ENCODE measurements at regions not wholly inside any gene's neighbourhood (a gene's known extent, or its start where the extent isn't known, plus 50 kb on each side); places are given as distances from the start of the nearest gene placed in this dataset.

DNA sequence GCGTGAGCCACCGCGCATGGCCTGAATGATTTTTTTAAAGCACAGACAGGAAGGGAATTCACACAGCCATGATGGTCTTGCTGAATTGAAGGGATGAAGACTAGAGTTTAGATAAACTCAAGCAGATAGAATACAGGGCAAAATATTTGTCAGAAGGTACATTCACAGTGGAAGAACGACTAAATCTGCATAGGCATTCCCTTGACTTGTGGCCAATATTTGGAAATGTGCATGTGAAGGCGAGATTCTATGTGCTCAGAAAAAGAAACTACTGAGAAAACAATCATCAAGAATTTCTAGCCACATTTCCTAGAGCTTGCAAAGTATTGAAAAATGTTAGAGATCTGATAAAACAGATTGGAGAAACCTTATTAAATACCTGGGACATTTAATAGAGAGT is 1166.2 kb downstream of the DNAJB9 start:
- no peak for DNase-seq (ENCODE audit: low read depth in 1 of 2, low spot score in 1 of 2)

DNA sequence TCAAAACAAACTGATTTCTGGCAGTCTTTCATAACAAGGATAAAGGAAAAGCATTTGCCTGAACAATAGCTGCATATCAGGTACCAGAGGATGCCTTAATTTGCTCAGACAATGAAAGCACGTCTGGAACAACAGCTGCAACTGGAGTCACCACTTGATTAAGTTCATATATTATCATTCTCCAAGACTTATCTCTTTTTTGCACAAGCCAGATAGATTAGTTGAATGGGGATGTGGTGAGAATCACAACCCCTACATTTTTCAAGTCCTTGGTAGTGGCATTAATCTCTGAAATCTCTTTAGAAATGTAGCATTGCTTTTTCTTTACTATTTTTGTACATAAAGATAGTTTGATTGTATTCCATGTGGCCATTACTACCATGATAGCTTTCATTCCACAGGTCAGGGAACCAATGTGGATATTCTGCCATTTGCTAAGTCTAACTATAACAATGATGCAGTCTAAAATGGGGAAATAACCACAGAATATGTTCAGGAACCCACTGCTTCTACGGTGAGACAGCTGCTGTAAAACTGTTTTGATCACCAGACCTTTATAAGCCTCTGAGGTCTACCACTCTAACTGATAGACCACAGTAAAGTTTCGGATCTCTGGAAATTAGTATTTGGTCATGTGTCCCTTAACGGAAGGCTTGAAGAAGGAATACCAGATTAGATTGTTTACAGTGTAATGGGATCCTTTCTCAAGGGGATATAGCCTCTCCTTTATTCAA is 1176.2 kb downstream of the DNAJB9 start:
- TF ChIP-seq CTCF (IDR thresholded peaks at IDR 0.05; ENCODE audit: insufficient read depth, low read length) (no peak), GABPA (IDR thresholded peaks at IDR 0.05; ENCODE audit: low read depth) (no peak), POLR2AphosphoS5 (IDR thresholded peaks at IDR 0.05; ENCODE audit: low read depth) (no peak), SPI1 (IDR thresholded peaks at IDR 0.05; ENCODE audit: borderline replicate concordance, low read depth) (no peak)
- TF ChIP-seq, protein P1, sequence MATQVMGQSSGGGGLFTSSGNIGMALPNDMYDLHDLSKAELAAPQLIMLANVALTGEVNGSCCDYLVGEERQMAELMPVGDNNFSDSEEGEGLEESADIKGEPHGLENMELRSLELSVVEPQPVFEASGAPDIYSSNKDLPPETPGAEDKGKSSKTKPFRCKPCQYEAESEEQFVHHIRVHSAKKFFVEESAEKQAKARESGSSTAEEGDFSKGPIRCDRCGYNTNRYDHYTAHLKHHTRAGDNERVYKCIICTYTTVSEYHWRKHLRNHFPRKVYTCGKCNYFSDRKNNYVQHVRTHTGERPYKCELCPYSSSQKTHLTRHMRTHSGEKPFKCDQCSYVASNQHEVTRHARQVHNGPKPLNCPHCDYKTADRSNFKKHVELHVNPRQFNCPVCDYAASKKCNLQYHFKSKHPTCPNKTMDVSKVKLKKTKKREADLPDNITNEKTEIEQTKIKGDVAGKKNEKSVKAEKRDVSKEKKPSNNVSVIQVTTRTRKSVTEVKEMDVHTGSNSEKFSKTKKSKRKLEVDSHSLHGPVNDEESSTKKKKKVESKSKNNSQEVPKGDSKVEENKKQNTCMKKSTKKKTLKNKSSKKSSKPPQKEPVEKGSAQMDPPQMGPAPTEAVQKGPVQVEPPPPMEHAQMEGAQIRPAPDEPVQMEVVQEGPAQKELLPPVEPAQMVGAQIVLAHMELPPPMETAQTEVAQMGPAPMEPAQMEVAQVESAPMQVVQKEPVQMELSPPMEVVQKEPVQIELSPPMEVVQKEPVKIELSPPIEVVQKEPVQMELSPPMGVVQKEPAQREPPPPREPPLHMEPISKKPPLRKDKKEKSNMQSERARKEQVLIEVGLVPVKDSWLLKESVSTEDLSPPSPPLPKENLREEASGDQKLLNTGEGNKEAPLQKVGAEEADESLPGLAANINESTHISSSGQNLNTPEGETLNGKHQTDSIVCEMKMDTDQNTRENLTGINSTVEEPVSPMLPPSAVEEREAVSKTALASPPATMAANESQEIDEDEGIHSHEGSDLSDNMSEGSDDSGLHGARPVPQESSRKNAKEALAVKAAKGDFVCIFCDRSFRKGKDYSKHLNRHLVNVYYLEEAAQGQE (IDR thresholded peaks at IDR 0.05; ENCODE audit: insufficient replicate concordance, low read depth), result no peak
- Histone ChIP-seq H3K4me3 (replicated peaks; ENCODE audit: insufficient read depth, low read length) (no peak overlapping the region), H3K27me3 (ENCODE audit: insufficient read depth, poor library complexity, severe bottlenecking) (no peaks in the 10 kb centered on the region), H3K27ac (replicated peaks) (no peak overlapping the region)
- DNase-seq (ENCODE audit: low read depth in 1 of 2, low spot score in 1 of 2), result no peak

More for the DNA sequence above, 1166.2 kb downstream of the DNAJB9 start:
- Histone ChIP-seq H3K27me3 (ENCODE audit: insufficient read depth, poor library complexity, severe bottlenecking) (no peaks in the 10 kb centered on the region), H3K4me3 (replicated peaks; ENCODE audit: insufficient read depth, low read length) (no peak overlapping the region), H3K27ac (replicated peaks) (no peak overlapping the region)
- TF ChIP-seq GABPA (IDR thresholded peaks at IDR 0.05; ENCODE audit: low read depth) (no peak), CTCF (IDR thresholded peaks at IDR 0.05; ENCODE audit: insufficient read depth, low read length) (no peak)
- TF ChIP-seq, protein P1 (IDR thresholded peaks at IDR 0.05; ENCODE audit: insufficient replicate concordance, low read depth), result no peak

DNA sequence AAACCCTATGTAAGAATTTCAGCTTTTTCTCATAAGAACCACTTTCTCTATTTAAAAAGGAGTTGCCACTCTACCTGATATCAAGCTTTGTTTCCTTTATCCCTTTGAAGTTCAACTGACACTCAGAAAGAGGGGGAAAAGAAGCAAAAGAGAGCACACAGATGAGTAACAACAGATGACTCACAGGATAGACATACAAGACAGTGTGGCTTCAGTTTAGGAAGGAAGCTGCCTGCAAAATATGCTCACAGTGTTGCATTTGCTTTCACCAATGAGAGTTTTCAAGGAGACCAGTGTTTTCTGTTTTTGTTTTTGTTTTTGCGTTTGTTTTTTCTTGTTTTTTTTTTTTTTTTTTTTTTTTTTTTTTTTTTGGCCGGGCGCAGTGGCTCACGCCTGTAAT is 1181.6 kb downstream of the DNAJB9 start:
- no peak overlapping the region for H3K27ac ChIP-seq (replicated peaks)
- TF ChIP-seq, protein P1 (IDR thresholded peaks at IDR 0.05; ENCODE audit: insufficient replicate concordance, low read depth), result no peak
- H3K27me3 ChIP-seq (ENCODE audit: insufficient read depth, poor library complexity, severe bottlenecking), result no peaks in the 10 kb centered on the region
- no peak overlapping the region for H3K4me3 ChIP-seq (replicated peaks; ENCODE audit: insufficient read depth, low read length)
- no peak for DNase-seq (ENCODE audit: low read depth in 1 of 2, low spot score in 1 of 2)

Data from HL-60 (cell line).